ENCODE measurements at regions not wholly inside any gene's neighbourhood (a gene's known extent, or its start where the extent isn't known, plus 50 kb on each side); places are given as distances from the start of the nearest gene placed in this dataset.

GRCh38 chr1:182262425-182262824 lies 129.2 kb downstream of the GLUL start:
- DNase-seq, result no peak
- no peaks in the 10 kb centered on the region for H3K27me3 ChIP-seq (ENCODE audit: insufficient read depth, low read depth, severe bottlenecking)
- H3K4me3 ChIP-seq (ENCODE audit: low read depth, low read length), result no peak overlapping the region
- no peak for TF ChIP-seq CTCF (IDR thresholded peaks at IDR 0.05; ENCODE audit: low read depth, low read length)
- no peak overlapping the region for H3K27ac ChIP-seq
- H3K9me3 ChIP-seq (ENCODE audit: severe bottlenecking), result no peaks in the 10 kb centered on the region
- H3K36me3 ChIP-seq, result no peaks in the 10 kb centered on the region

- Histone ChIP-seq H3K9me3 (ENCODE audit: severe bottlenecking) (no peaks in the 10 kb centered on the region), H3K27ac (no peak overlapping the region), H3K4me3 (ENCODE audit: low read depth, low read length) (no peak overlapping the region), H3K27me3 (ENCODE audit: insufficient read depth, low read depth, severe bottlenecking) (no peaks in the 10 kb centered on the region), H3K36me3 (no peaks in the 10 kb centered on the region)
- no peak for DNase-seq
- no peak for TF ChIP-seq CTCF (IDR thresholded peaks at IDR 0.05; ENCODE audit: low read depth, low read length)
These were observed 129.9 kb downstream of the GLUL start for GRCh38 chr1:182261655-182262054.

- no peaks in the 10 kb centered on the region for H3K36me3 ChIP-seq
- no peak for DNase-seq
- TF ChIP-seq CTCF (IDR thresholded peaks at IDR 0.05; ENCODE audit: low read depth, low read length), result no peak
- no peaks in the 10 kb centered on the region for H3K9me3 ChIP-seq (ENCODE audit: severe bottlenecking)
- no peaks in the 10 kb centered on the region for H3K27me3 ChIP-seq (ENCODE audit: insufficient read depth, low read depth, severe bottlenecking)
- H3K27ac ChIP-seq, result no peak overlapping the region
- H3K4me3 ChIP-seq (ENCODE audit: low read depth, low read length), result no peak overlapping the region
These were observed 131.1 kb downstream of the GLUL start for GRCh38 chr1:182260516-182260915.

- Histone ChIP-seq H3K4me3 (ENCODE audit: low read depth, low read length) (no peak overlapping the region), H3K27me3 (ENCODE audit: insufficient read depth, low read depth, severe bottlenecking) (no peaks in the 10 kb centered on the region), H3K27ac (no peak overlapping the region), H3K9me3 (ENCODE audit: severe bottlenecking) (no peaks in the 10 kb centered on the region), H3K36me3 (no peaks in the 10 kb centered on the region)
- DNase-seq, result no peak
- no peak for TF ChIP-seq CTCF (IDR thresholded peaks at IDR 0.05; ENCODE audit: low read depth, low read length)
These were observed 131.6 kb downstream of the GLUL start for GRCh38 chr1:182259968-182260367.

GRCh38 chr1:182259229-182259872 lies 132.2 kb downstream of the GLUL start:
- no peak for TF ChIP-seq CTCF (IDR thresholded peaks at IDR 0.05; ENCODE audit: low read depth, low read length)
- H3K27me3 ChIP-seq (ENCODE audit: insufficient read depth, low read depth, severe bottlenecking), result no peaks in the 10 kb centered on the region
- no peak overlapping the region for H3K4me3 ChIP-seq (ENCODE audit: low read depth, low read length)
- H3K36me3 ChIP-seq, result no peaks in the 10 kb centered on the region
- H3K27ac ChIP-seq, result no peak overlapping the region
- no peak for DNase-seq
- no peaks in the 10 kb centered on the region for H3K9me3 ChIP-seq (ENCODE audit: severe bottlenecking)
